Neural progenitor cell (in vitro differentiated cells): ENCODE measurements at regions not wholly inside any gene's neighbourhood (a gene's known extent, or its start where the extent isn't known, plus 50 kb on each side); places are given as distances from the start of the nearest gene placed in this dataset.

ENCODE experiments used
- DNase-seq: peaks from one replicate; pipeline ENCODE4 v3.0.0-alpha.2; 2016; ENCODE audit warnings: low spot score
- H2AFZ ChIP-seq: fragments of 200-600 bp; sonication (generic); replicated peaks from 2 replicates; pipeline ENCODE4 v1.6.1; 2016; ENCODE audit warnings: antibody characterized with exemption
- H3F3A ChIP-seq: fragments of 200-600 bp; sonication (generic); 2 replicates; pipeline ENCODE4 v1.6.1; 2016; ENCODE audit warnings: antibody characterized with exemption, low read depth
- H3K27ac ChIP-seq: fragments of 200-600 bp; sonication (generic); 2 replicates; pipeline ENCODE4 v1.5.1; 2016; ENCODE audit warnings: mild to moderate bottlenecking
- H3K27me3 ChIP-seq: fragments of 200-600 bp; sonication (generic); 2 replicates; pipeline ENCODE4 v1.6.1; 2016; ENCODE audit warnings: mild to moderate bottlenecking, moderate library complexity
- H3K36me3 ChIP-seq: fragments of 200-600 bp; sonication (generic); 2 replicates; pipeline ENCODE4 v1.5.1; 2016
- H3K4me1 ChIP-seq: fragments of 200-600 bp; sonication (generic); 2 replicates; pipeline ENCODE4 v1.6.1; 2016; ENCODE audit warnings: mixed run types
- H3K4me2 ChIP-seq: fragments of 200-600 bp; sonication (generic); 2 replicates; pipeline ENCODE4 v1.6.1; 2016
- H3K4me3 ChIP-seq: fragments of 200-600 bp; sonication (generic); 2 replicates; pipeline ENCODE4 v1.5.1; 2016
- H3K79me2 ChIP-seq: fragments of 200-600 bp; sonication (generic); 2 replicates; pipeline ENCODE4 v1.6.1; 2016; ENCODE audit warnings: low read depth
- H3K9ac ChIP-seq: fragments of 200-600 bp; sonication (generic); 2 replicates; pipeline ENCODE4 v1.6.1; 2016
- H3K9me3 ChIP-seq: fragments of 200-600 bp; sonication (generic); 2 replicates; pipeline ENCODE4 v1.5.1; 2016; ENCODE audit warnings: low read depth
- H4K20me1 ChIP-seq: fragments of 200-600 bp; sonication (generic); 2 replicates; pipeline ENCODE4 v1.6.1; 2016; ENCODE audit warnings: low read depth
- H3K27ac Mint-ChIP-seq: 3 replicates; pipeline ENCODE4 v1.8.0; 2021; ENCODE audit warnings: mixed read lengths
- H3K27me3 Mint-ChIP-seq: 2 replicates; pipeline ENCODE4 v1.8.0; 2022; ENCODE audit warnings: low read depth, mild to moderate bottlenecking, inconsistent platforms, moderate library complexity, mixed read lengths; ENCODE audit not compliant: insufficient read depth
- H3K36me3 Mint-ChIP-seq: 3 replicates; pipeline ENCODE4 v1.8.0; 2021; ENCODE audit warnings: mixed read lengths
- H3K4me1 Mint-ChIP-seq: 3 replicates; pipeline ENCODE4 v1.8.0; 2021; ENCODE audit warnings: mixed read lengths
- H3K4me3 Mint-ChIP-seq: 3 replicates; pipeline ENCODE4 v1.8.0; 2021; ENCODE audit warnings: mild to moderate bottlenecking, moderate library complexity, mixed read lengths
- H3K9me3 Mint-ChIP-seq: 3 replicates; pipeline ENCODE4 v1.8.0; 2020; ENCODE audit warnings: mixed read lengths
- CTCF ChIP-seq: fragments of 200-600 bp; sonication (generic); IDR thresholded peaks from 2 replicates; pipeline ENCODE4 v1.5.1; 2017; ENCODE audit warnings: antibody characterized with exemption, mild to moderate bottlenecking
- EZH2 ChIP-seq: fragments of 200-600 bp; sonication (generic); IDR thresholded peaks from 2 replicates; pipeline ENCODE4 v1.6.1; 2017; ENCODE audit warnings: antibody characterized with exemption, mild to moderate bottlenecking, moderate library complexity
- EZH2phosphoT487 ChIP-seq: fragments of 200-600 bp; sonication (generic); IDR thresholded peaks from 2 replicates; pipeline ENCODE4 v1.6.1; 2017; ENCODE audit warnings: antibody characterized with exemption

- Mint-ChIP-seq H3K4me1 (peaks cover 5% of the 10 kb centered on the region), H3K27me3 (peaks cover 2% of the 10 kb centered on the region), H3K27ac (no peak overlapping the region), H3K9me3 (peaks cover 15% of the 10 kb centered on the region), H3K4me3 (no peak overlapping the region), H3K36me3 (no peaks in the 10 kb centered on the region)
- Histone ChIP-seq H3K4me1 (peaks cover 15% of the 10 kb centered on the region), H3K79me2 (no peaks in the 10 kb centered on the region), H3K36me3 (no peaks in the 10 kb centered on the region), H3F3A (peaks cover 22% of the 10 kb centered on the region), H2AFZ (no peak overlapping the region), H3K4me2 (no peak overlapping the region), H3K9ac (no peak overlapping the region), H3K27ac (no peak overlapping the region), H3K9me3 (peaks cover 11% of the 10 kb centered on the region), H3K4me3 (no peak overlapping the region), H4K20me1 (no peaks in the 10 kb centered on the region), H3K27me3 (no peaks in the 10 kb centered on the region)
- TF ChIP-seq CTCF: no peak
- no peak for TF ChIP-seq EZH2
- no peak for TF ChIP-seq EZH2phosphoT487
- no peak for DNase-seq
These were observed 78.9 kb upstream of the RPH3AL start for GRCh38 chr17:431494-431893.

DNA sequence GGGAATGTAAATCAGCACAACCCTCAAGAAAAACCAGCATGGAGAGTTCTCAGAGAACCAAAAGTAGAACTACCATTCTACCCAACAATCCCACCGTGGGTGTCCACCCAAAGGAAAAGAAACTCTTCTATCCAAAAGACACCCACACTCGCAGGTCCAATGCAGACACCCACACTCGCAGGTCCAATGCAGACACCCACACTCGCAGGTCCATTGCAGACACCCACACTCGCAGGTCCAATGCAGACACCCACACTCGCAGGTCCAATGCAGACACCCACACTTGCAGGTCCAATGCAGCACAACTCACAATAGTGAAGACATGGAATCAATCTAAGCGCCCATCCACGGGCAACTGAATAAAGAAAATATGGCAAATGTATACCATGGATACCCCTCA lies 77.0 kb upstream of the RPH3AL start:
- Histone ChIP-seq H3K9me3 (peaks cover 11% of the 10 kb centered on the region), H3K4me3 (no peak overlapping the region), H4K20me1 (no peaks in the 10 kb centered on the region), H3F3A (peaks cover 25% of the 10 kb centered on the region), H3K4me1 (peaks cover 16% of the 10 kb centered on the region), H3K79me2 (no peaks in the 10 kb centered on the region), H3K27me3 (no peaks in the 10 kb centered on the region), H3K4me2 (no peak overlapping the region), H3K27ac (no peak overlapping the region), H3K36me3 (no peaks in the 10 kb centered on the region), H3K9ac (no peak overlapping the region), H2AFZ (no peak overlapping the region)
- no peak for DNase-seq
- H3K4me1 Mint-ChIP-seq: peaks cover 5% of the 10 kb centered on the region
- H3K27me3 Mint-ChIP-seq: peaks cover 2% of the 10 kb centered on the region
- H3K9me3 Mint-ChIP-seq: peaks cover 9% of the 10 kb centered on the region
- H3K36me3 Mint-ChIP-seq: peaks cover 2% of the 10 kb centered on the region
- H3K27ac Mint-ChIP-seq: no peak overlapping the region
- TF ChIP-seq EZH2: no peak
- no peak for TF ChIP-seq CTCF
- no peak for TF ChIP-seq EZH2phosphoT487
- H3K4me3 Mint-ChIP-seq: no peak overlapping the region

GRCh38 chr17:428414-428813 lies 75.8 kb upstream of the RPH3AL start:
- DNase-seq: no peak
- peaks cover 7% of the 10 kb centered on the region for H3K4me1 Mint-ChIP-seq
- Histone ChIP-seq H3K9ac (no peak overlapping the region), H3F3A (peaks cover 31% of the 10 kb centered on the region), H3K4me1 (peaks cover 19% of the 10 kb centered on the region), H3K27me3 (no peaks in the 10 kb centered on the region), H3K36me3 (no peaks in the 10 kb centered on the region), H3K79me2 (no peaks in the 10 kb centered on the region), H3K27ac (no peak overlapping the region), H3K4me3 (no peak overlapping the region), H3K4me2 (no peak overlapping the region), H4K20me1 (no peaks in the 10 kb centered on the region), H2AFZ (no peak overlapping the region), H3K9me3 (peaks cover 11% of the 10 kb centered on the region)
- H3K9me3 Mint-ChIP-seq: peaks cover 7% of the 10 kb centered on the region
- peaks cover 2% of the 10 kb centered on the region for H3K36me3 Mint-ChIP-seq
- H3K27ac Mint-ChIP-seq: no peak overlapping the region
- peaks cover 2% of the 10 kb centered on the region for H3K27me3 Mint-ChIP-seq
- H3K4me3 Mint-ChIP-seq: no peak overlapping the region
- no peak for TF ChIP-seq EZH2
- no peak for TF ChIP-seq EZH2phosphoT487
- TF ChIP-seq CTCF: no peak
